H1 (cell line): ENCODE measurements at regions not wholly inside any gene's neighbourhood (a gene's known extent, or its start where the extent isn't known, plus 50 kb on each side); places are given as distances from the start of the nearest gene placed in this dataset.

Source experiments
- CTCF ChIA-PET: fragments of 300-600 bp; sonication (Branson Sonifier 250); formaldehyde crosslinking; loops from one replicate; lab custom pipeline; 2021; ENCODE audit not compliant: partially characterized antibody; lab: Charles Lee
- POLR2A ChIA-PET: fragments of 300-600 bp; sonication (Branson Sonifier 250); formaldehyde crosslinking; loops from one replicate; lab custom pipeline; 2021; ENCODE audit warnings: inconsistent platforms; ENCODE audit not compliant: partially characterized antibody; lab: Charles Lee
- DNase-seq, 2 experiments: peaks; one replicate each; pipeline versions ENCODE4 v3.0.0 to v3.0.0-alpha.2; 2010 to 2022; ENCODE audit warnings: low spot score in 2 of 2, low read depth in 1 of 2, mixed read lengths in 1 of 2
- FAIRE-seq: peaks from 2 replicates; lab custom pipeline; 2011; peaks lifted over from hg19 to GRCh38; lab: Jason Lieb, UNC
- H2AFZ ChIP-seq: 2 replicates; pipeline ENCODE4 v1.8.1; 2012; ENCODE audit warnings: low read length, inconsistent platforms
- H2AK5ac ChIP-seq: 2 replicates; pipeline ENCODE4 v1.6.1; 2013; ENCODE audit warnings: low read depth, low read length
- H2BK120ac ChIP-seq: replicated peaks from 2 replicates; pipeline ENCODE3; 2013; ENCODE audit warnings: low read depth, low read length, inconsistent platforms
- H2BK12ac ChIP-seq: 2 replicates; pipeline ENCODE4 v1.6.1; 2013; ENCODE audit warnings: low read depth, low read length
- H2BK15ac ChIP-seq: 2 replicates; pipeline ENCODE4 v1.6.1; 2013; ENCODE audit warnings: low read length
- H2BK20ac ChIP-seq: 2 replicates; pipeline ENCODE4 v1.6.1; 2013; ENCODE audit warnings: low read length
- H2BK5ac ChIP-seq: 2 replicates; pipeline ENCODE4 v1.6.1; 2013; ENCODE audit warnings: low read depth, low read length
- H3K14ac ChIP-seq: 2 replicates; pipeline ENCODE4 v1.6.1; 2013; ENCODE audit warnings: inconsistent platforms; ENCODE audit not compliant: insufficient read length
- H3K18ac ChIP-seq: 2 replicates; pipeline ENCODE4 v1.6.1; 2013; ENCODE audit warnings: low read length; ENCODE audit errors: extremely low read depth
- H3K23ac ChIP-seq: 2 replicates; pipeline ENCODE4 v1.6.1; 2013; ENCODE audit warnings: inconsistent platforms; ENCODE audit not compliant: insufficient read length
- H3K23me2 ChIP-seq: 2 replicates; pipeline ENCODE4 v1.6.1; 2013; ENCODE audit warnings: low read depth, low read length
- H3K27ac ChIP-seq: 2 replicates; pipeline ENCODE4 v1.6.1; 2011; ENCODE audit warnings: low read depth, low read length, inconsistent platforms
- H3K27me3 ChIP-seq, 4 experiments: replicated peaks in 1 of 4; 1 replicate in 1 of 4; 2 replicates in 3 of 4; pipeline versions ENCODE4 v1.6.1 to v1.8.1; 2011 to 2013; ENCODE audit warnings: low read length in 3 of 4, mild to moderate bottlenecking in 3 of 4, inconsistent platforms in 2 of 4, mixed read lengths in 2 of 4, moderate library complexity in 1 of 4; ENCODE audit not compliant: control insufficient read depth in 3 of 4, insufficient read depth in 3 of 4; ENCODE audit errors: extremely low read depth in 1 of 4
- H3K36me3 ChIP-seq, 4 experiments: 2 replicates each; pipeline versions ENCODE4 v1.6.1 to v1.8.1; 2011 to 2013; ENCODE audit warnings: mild to moderate bottlenecking in 4 of 4, low read length in 3 of 4, moderate library complexity in 2 of 4, control low read depth in 1 of 4, inconsistent platforms in 1 of 4; ENCODE audit not compliant: insufficient read depth in 4 of 4, control insufficient read depth in 2 of 4
- H3K4ac ChIP-seq: replicated peaks from 2 replicates; pipeline ENCODE3; 2013; ENCODE audit warnings: low read length, low read depth, mixed read lengths, inconsistent platforms; ENCODE audit not compliant: insufficient read length
- H3K4me1 ChIP-seq, 4 experiments: replicated peaks in 1 of 4; 1 replicate in 1 of 4; 2 replicates in 3 of 4; pipeline versions ENCODE4 v1.6.1 to v1.8.1; 2011 to 2013; ENCODE audit warnings: low read length in 3 of 4, inconsistent platforms in 2 of 4, mixed read lengths in 1 of 4; ENCODE audit not compliant: insufficient read depth in 4 of 4, control insufficient read depth in 3 of 4
- H3K4me2 ChIP-seq, 2 experiments: 2 replicates each; pipeline versions ENCODE4 v1.6.1 to v1.8.1; 2011 to 2013; ENCODE audit warnings: low read depth in 2 of 2, low read length in 2 of 2, control low read depth in 1 of 2, inconsistent platforms in 1 of 2, mild to moderate bottlenecking in 1 of 2; ENCODE audit not compliant: insufficient read depth in 1 of 2
- H3K4me3 ChIP-seq, 4 experiments: fragments of 200-600, 300-600 bp in 1 of 4; sonication (generic), shearing (Covaris generic), sonication (Bioruptor Twin) in 1 of 4; 2 replicates each; pipeline versions ENCODE4 v1.5.1 to v1.8.1; 2011 to 2016; ENCODE audit warnings: low read length in 4 of 4, low read depth in 3 of 4, control low read depth in 2 of 4, inconsistent platforms in 2 of 4, mild to moderate bottlenecking in 2 of 4, mixed read lengths in 1 of 4, moderate library complexity in 1 of 4; ENCODE audit not compliant: insufficient read depth in 2 of 4; ENCODE audit errors: extremely low read depth in 1 of 4
- H3K56ac ChIP-seq: replicated peaks from 2 replicates; pipeline ENCODE3; 2013; ENCODE audit warnings: low read depth, mild to moderate bottlenecking, mixed read lengths, low read length, inconsistent platforms; ENCODE audit not compliant: insufficient read length
- H3K79me1 ChIP-seq: 2 replicates; pipeline ENCODE4 v1.6.1; 2013; ENCODE audit warnings: low read depth, low read length, control low read depth
- H3K79me2 ChIP-seq, 2 experiments: 2 replicates each; pipeline versions ENCODE4 v1.6.1 to v1.8.1; 2012 to 2013; ENCODE audit warnings: low read length in 2 of 2, mild to moderate bottlenecking in 2 of 2, inconsistent platforms in 1 of 2; ENCODE audit not compliant: insufficient read depth in 2 of 2, control insufficient read depth in 1 of 2
- H3K9ac ChIP-seq, 4 experiments: replicated peaks in 1 of 4; 1 replicate in 1 of 4; 2 replicates in 3 of 4; pipeline versions ENCODE4 v1.6.1 to v1.8.1; 2011 to 2013; ENCODE audit warnings: low read depth in 3 of 4, low read length in 3 of 4, control low read depth in 2 of 4, mild to moderate bottlenecking in 2 of 4, moderate library complexity in 2 of 4, inconsistent platforms in 1 of 4; ENCODE audit errors: extremely low read depth in 1 of 4
- H3K9me3 ChIP-seq, 2 experiments: 2 replicates each; pipeline versions ENCODE4 v1.6.1 to v1.8.1; 2012 to 2013; ENCODE audit warnings: mild to moderate bottlenecking in 2 of 2, moderate library complexity in 2 of 2, control low read depth in 1 of 2, inconsistent platforms in 1 of 2, low read depth in 1 of 2, low read length in 1 of 2, mixed read lengths in 1 of 2; ENCODE audit not compliant: insufficient read depth in 2 of 2
- H4K20me1 ChIP-seq, 2 experiments: replicated peaks in 1 of 2; 2 replicates each; pipeline versions ENCODE3 to v1.8.1; 2011 to 2013; ENCODE audit warnings: inconsistent platforms in 2 of 2, low read length in 2 of 2, mild to moderate bottlenecking in 1 of 2; ENCODE audit not compliant: insufficient read depth in 2 of 2, control insufficient read depth in 1 of 2
- H4K5ac ChIP-seq: 2 replicates; pipeline ENCODE4 v1.6.1; 2013; ENCODE audit warnings: low read length, low read depth, mixed read lengths, inconsistent platforms; ENCODE audit not compliant: insufficient read length
- H4K8ac ChIP-seq: 2 replicates; pipeline ENCODE4 v1.8.0; 2013; ENCODE audit warnings: mild to moderate bottlenecking, moderate library complexity, low read length, inconsistent platforms; ENCODE audit not compliant: insufficient read depth; ENCODE audit errors: extremely low read depth
- H4K91ac ChIP-seq: replicated peaks from 2 replicates; pipeline ENCODE3; 2013; ENCODE audit warnings: low read length, mixed read lengths, inconsistent platforms; ENCODE audit not compliant: insufficient read length
- BCL11A ChIP-seq, 2 experiments: IDR thresholded peaks; one replicate each; pipeline ENCODE4 v1.6.1; 2011; ENCODE audit warnings: low read depth in 2 of 2, low read length in 2 of 2, mild to moderate bottlenecking in 2 of 2
- HDAC2 ChIP-seq, 2 experiments: fragments of 300-600 bp in 1 of 2; sonication (generic) in 1 of 2; IDR thresholded peaks; 2 replicates each; pipeline ENCODE4 v1.6.1; 2011 to 2012; ENCODE audit warnings: low read depth in 2 of 2, low read length in 2 of 2, mild to moderate bottlenecking in 2 of 2, moderate library complexity in 2 of 2, borderline replicate concordance in 1 of 2, inconsistent platforms in 1 of 2
- JUN ChIP-seq: IDR thresholded peaks from 2 replicates; pipeline ENCODE4 v1.6.1; 2011; ENCODE audit warnings: low read depth, mild to moderate bottlenecking, improper control_type of control experiment, low read length
- KDM4A ChIP-seq: IDR thresholded peaks from one replicate; pipeline ENCODE4 v1.7.1; 2012; ENCODE audit warnings: low read depth, mild to moderate bottlenecking, moderate library complexity, low read length, inconsistent platforms; ENCODE audit not compliant: severe bottlenecking
- RFX5 ChIP-seq: IDR thresholded peaks from 2 replicates; pipeline ENCODE4 v1.6.1; 2011; ENCODE audit warnings: low read depth, low read length, improper control_type of control experiment, borderline replicate concordance
- SIRT6 ChIP-seq: IDR thresholded peaks from one replicate; pipeline ENCODE4 v1.7.1; 2012; ENCODE audit warnings: low read length, inconsistent platforms
- SUZ12 ChIP-seq: fragments of 200-600 bp; sonication (generic); IDR thresholded peaks from 2 replicates; pipeline ENCODE4 v1.6.1; 2012; ENCODE audit warnings: mild to moderate bottlenecking, inconsistent platforms, low read length, moderate library complexity, mixed read lengths
- TAF7 ChIP-seq: optimal IDR thresholded peaks from 2 replicates; pipeline ENCODE3; 2011; ENCODE audit warnings: low read depth, mild to moderate bottlenecking, inconsistent platforms, low read length, moderate library complexity, borderline replicate concordance
- WGBS, 2 experiments: shearing (Covaris generic) in 1 of 2; methylation state at CpG; one replicate each; pipeline versions ENCODE4 v1.1.6 to v1.1.7; 2013 to 2015; ENCODE audit warnings: low lambda C conversion rate in 2 of 2, mixed read lengths in 2 of 2, inconsistent platforms in 1 of 2, low coverage in 1 of 2, missing lambda C conversion rate in 1 of 2; ENCODE audit not compliant: insufficient replicate concordance in 2 of 2, insufficient coverage in 1 of 2, insufficient read length in 1 of 2; ENCODE audit errors: extremely low coverage in 1 of 2, missing lambda C conversion rate in 1 of 2; 5-methylcytosine and 5-hydroxymethylcytosine counted together

GRCh38 chr3:147301781-147302180, 104.6 kb downstream of the ZIC4 start:
- POLR2A ChIA-PET, result no interaction called here
- Histone ChIP-seq H3K79me1 (no peaks in the 10 kb centered on the region), H3K9me3 (no peaks in the 10 kb centered on the region), H2AFZ (no peak overlapping the region), H4K20me1 (no peaks in the 10 kb centered on the region)
- no peak for TF ChIP-seq TAF7
- no peak for TF ChIP-seq SUZ12
- no peak for TF ChIP-seq HDAC2 (IDR thresholded peaks at IDR 0.05; ENCODE audit: borderline replicate concordance in 1 of 2, low read depth in 2 of 2, low read length in 2 of 2)
- no peak for TF ChIP-seq RFX5
- TF ChIP-seq SIRT6, result no peak
- TF ChIP-seq JUN, result no peak
- TF ChIP-seq KDM4A, result no peak
- TF ChIP-seq BCL11A (IDR thresholded peaks at IDR 0.05; ENCODE audit: low read depth in 2 of 2, low read length in 2 of 2), result no peak
- TF ChIP-seq, all 59 proteins: peak for 0
- no peak overlapping the region for H3K4me2 ChIP-seq
- no peak overlapping the region for H2BK5ac ChIP-seq
- no peak overlapping the region for H2BK12ac ChIP-seq
- H4K91ac ChIP-seq, result no peak overlapping the region
- H3K23me2 ChIP-seq, result no peaks in the 10 kb centered on the region
- H3K4me3 ChIP-seq, result no peak overlapping the region
- H2BK120ac ChIP-seq, result no peak overlapping the region
- H3K9ac ChIP-seq, result no peak overlapping the region
- H2BK15ac ChIP-seq, result no peak overlapping the region
- FAIRE-seq (no peak), DNase-seq (no peak)
- H4K8ac ChIP-seq, result no peak overlapping the region
- no peaks in the 10 kb centered on the region for H3K36me3 ChIP-seq
- no peak overlapping the region for H3K23ac ChIP-seq
- WGBS, 2 experiments, result 96% methylated on average over 1 of the region's 1 CpG; no CpG with 5 or more reads in 1 of the 2 experiments
- H3K18ac ChIP-seq, result no peak overlapping the region
- H3K4me1 ChIP-seq, result peaks cover 0 to 6% (median 2%) of the 10 kb centered on the region in 4 experiments; a peak in 2 of 7 replicates
- no peaks in the 10 kb centered on the region for H3K79me2 ChIP-seq
- H2AK5ac ChIP-seq, result no peak overlapping the region
- H3K4ac ChIP-seq, result no peak overlapping the region
- no peak overlapping the region for H4K5ac ChIP-seq
- no peak overlapping the region for H2BK20ac ChIP-seq
- CTCF ChIA-PET, result no interaction called here
- H3K56ac ChIP-seq, result no peak overlapping the region
- no peak overlapping the region for H3K14ac ChIP-seq
- no peaks in the 10 kb centered on the region for H3K27me3 ChIP-seq
- no peak overlapping the region for H3K27ac ChIP-seq
